Posterior vena cava (tissue), 2 donors: ENCODE measurements at regions not wholly inside any gene's neighbourhood (a gene's known extent, or its start where the extent isn't known, plus 50 kb on each side); places are given as distances from the start of the nearest gene placed in this dataset.

Source experiments
- DNase-seq: peaks from one replicate; pipeline ENCODE4 v3.0.0-alpha.2; 2020; ENCODE audit warnings: low spot score
- intact Hi-C, 2 donors: fragments of 100-400 bp; cut with DNase I; formaldehyde crosslinking; loops; one replicate each; pipeline versions ENCODE4 v1.14.1 to v1.14.2; 2022 to 2023
- donor health status: DM: yes; HTN: yes; CAD: no.
- donor health status: DM: yes; HTN: yes; CAD: no.

- no peak for DNase-seq
- intact Hi-C loops, result no loop called here
These were observed 226.9 kb downstream of the GLRX3 start for GRCh38 chr10:130363051-130363450.

GRCh38 chr10:130363899-130364445 lies 227.8 kb downstream of the GLRX3 start:
- intact Hi-C loops, result no loop called here
- no peak for DNase-seq

- no peak for DNase-seq
- intact Hi-C loops, result no loop called here
These were observed 228.6 kb downstream of the GLRX3 start for GRCh38 chr10:130364631-130365411.

- intact Hi-C loops, result no loop called here
- DNase-seq, result no peak
These were observed 232.8 kb downstream of the GLRX3 start for GRCh38 chr10:130368761-130369560.

GRCh38 chr10:130369645-130370381 lies 233.6 kb downstream of the GLRX3 start:
- intact Hi-C loops, result no loop called here
- DNase-seq, result no peak

- DNase-seq, result no peak
- intact Hi-C loops, result no loop called here
These were observed 234.5 kb downstream of the GLRX3 start for GRCh38 chr10:130370721-130371120.

- intact Hi-C loops, result no loop called here
- DNase-seq, result peak; percentile 42
These were observed 235.0 kb downstream of the GLRX3 start for GRCh38 chr10:130371156-130371555.

GRCh38 chr10:130371666-130372065 lies 235.5 kb downstream of the GLRX3 start:
- intact Hi-C loops, result no loop called here

GRCh38 chr10:130372222-130372621 lies 236.0 kb downstream of the GLRX3 start:
- DNase-seq, result no peak
- intact Hi-C loops, result no loop called here

More at GRCh38 chr10:130371666-130372065, 235.5 kb downstream of the GLRX3 start:
- no peak for DNase-seq

- intact Hi-C loops, result no loop called here
- DNase-seq, result no peak
These were observed 236.7 kb downstream of the GLRX3 start for GRCh38 chr10:130372866-130373265.

- intact Hi-C loops, result no loop called here
- DNase-seq, result no peak
These were observed 241.9 kb downstream of the GLRX3 start for GRCh38 chr10:130377986-130378540.

- DNase-seq, result no peak
- intact Hi-C loops, result no loop called here
These were observed 242.6 kb downstream of the GLRX3 start for GRCh38 chr10:130378556-130379400.

GRCh38 chr10:130380056-130380455 lies 243.9 kb downstream of the GLRX3 start:
- intact Hi-C loops, result no loop called here
- no peak for DNase-seq

- intact Hi-C loops, result no loop called here
- DNase-seq, result no peak
These were observed 245.8 kb downstream of the GLRX3 start for GRCh38 chr10:130382031-130382430.

- DNase-seq, result no peak
- intact Hi-C loops, result no loop called here
These were observed 251.9 kb downstream of the GLRX3 start for GRCh38 chr10:130387936-130388580.

GRCh38 chr10:130388746-130389145 lies 252.6 kb downstream of the GLRX3 start:
- intact Hi-C loops, result no loop called here
- DNase-seq, result no peak

GRCh38 chr10:130389906-130390305 lies 253.7 kb downstream of the GLRX3 start:
- intact Hi-C loops, result no loop called here
- no peak for DNase-seq

GRCh38 chr10:130392031-130392430 lies 255.8 kb downstream of the GLRX3 start:
- intact Hi-C loops, result no loop called here
- no peak for DNase-seq
